GM23338 (cell line): ENCODE measurements at regions not wholly inside any gene's neighbourhood (a gene's known extent, or its start where the extent isn't known, plus 50 kb on each side); places are given as distances from the start of the nearest gene placed in this dataset.

Source experiments
- ATAC-seq: fragments of 200-7000 bp; cut with Tn5 transposase; 3 replicates; pipeline ENCODE4 v1.9.1; 2020
- DNase-seq: peaks from one replicate; pipeline ENCODE4 v3.0.0-alpha.2; 2015; ENCODE audit warnings: low spot score
- H2AFZ ChIP-seq: fragments of 200-600 bp; sonication (generic); 2 replicates; pipeline ENCODE4 v1.8.0; 2016; ENCODE audit warnings: antibody characterized with exemption, mild to moderate bottlenecking, moderate library complexity
- H3F3A ChIP-seq: fragments of 200-600 bp; sonication (generic); replicated peaks from 2 replicates; pipeline ENCODE4 v1.8.0; 2017; ENCODE audit warnings: antibody characterized with exemption, mixed run types, low read depth
- H3K27ac ChIP-seq: fragments of 200-600 bp; sonication (generic); 2 replicates; pipeline ENCODE4 v1.6.1; 2016; ENCODE audit warnings: low read depth
- H3K27me3 ChIP-seq: fragments of 200-600 bp; sonication (generic); 2 replicates; pipeline ENCODE4 v1.8.0; 2016; ENCODE audit warnings: mild to moderate bottlenecking, mixed run types, moderate library complexity; ENCODE audit not compliant: insufficient read depth
- H3K36me3 ChIP-seq: fragments of 200-600 bp; sonication (generic); 2 replicates; pipeline ENCODE4 v1.8.0; 2016; ENCODE audit warnings: mild to moderate bottlenecking; ENCODE audit not compliant: insufficient read depth
- H3K4me1 ChIP-seq: fragments of 200-600 bp; sonication (generic); 2 replicates; pipeline ENCODE4 v1.8.0; 2016; ENCODE audit warnings: mild to moderate bottlenecking, moderate library complexity; ENCODE audit not compliant: insufficient read depth
- H3K4me2 ChIP-seq: fragments of 200-600 bp; sonication (generic); 2 replicates; pipeline ENCODE4 v1.7.1; 2017; ENCODE audit warnings: mixed run types
- H3K4me3 ChIP-seq: fragments of 200-600 bp; sonication (generic); 2 replicates; pipeline ENCODE4 v1.6.1; 2016; ENCODE audit warnings: mixed run types
- H3K79me2 ChIP-seq: fragments of 200-600 bp; sonication (generic); replicated peaks from 2 replicates; pipeline ENCODE4 v1.8.0; 2017; ENCODE audit warnings: mild to moderate bottlenecking; ENCODE audit not compliant: insufficient read depth
- H3K9me2 ChIP-seq: fragments of 200-600 bp; sonication (generic); 2 replicates; pipeline ENCODE4 v1.8.0; 2017; ENCODE audit not compliant: insufficient read depth
- H4K20me1 ChIP-seq: fragments of 200-600 bp; sonication (generic); replicated peaks from 2 replicates; pipeline ENCODE4 v1.8.0; 2017; ENCODE audit warnings: mild to moderate bottlenecking; ENCODE audit not compliant: insufficient read depth
- H3K27ac Mint-ChIP-seq: 2 replicates; pipeline ENCODE4 v1.8.0; 2020; ENCODE audit warnings: inconsistent platforms, mild to moderate bottlenecking, moderate library complexity, mixed read lengths
- H3K27me3 Mint-ChIP-seq: 3 replicates; pipeline ENCODE4 v1.8.0; 2022; ENCODE audit warnings: low read depth, mild to moderate bottlenecking, moderate library complexity, mixed read lengths, inconsistent platforms; ENCODE audit not compliant: insufficient read depth, poor library complexity
- H3K36me3 Mint-ChIP-seq: 3 replicates; pipeline ENCODE4 v1.8.0; 2021; ENCODE audit warnings: low read depth, mild to moderate bottlenecking, inconsistent platforms, moderate library complexity, mixed read lengths
- H3K4me1 Mint-ChIP-seq: 3 replicates; pipeline ENCODE4 v1.8.0; 2020; ENCODE audit warnings: mild to moderate bottlenecking, inconsistent platforms, mixed read lengths
- H3K4me3 Mint-ChIP-seq: 3 replicates; pipeline ENCODE4 v1.8.0; 2021; ENCODE audit warnings: moderate library complexity, mild to moderate bottlenecking, inconsistent platforms, mixed read lengths
- H3K9me3 Mint-ChIP-seq: 3 replicates; pipeline ENCODE4 v1.8.0; 2020; ENCODE audit warnings: moderate library complexity, mild to moderate bottlenecking, inconsistent platforms, mixed read lengths
- CREB1 ChIP-seq: fragments of 250-450 bp; sonication (Bioruptor Pico); IDR thresholded peaks from 2 replicates; pipeline ENCODE4 v1.5.0; 2020; ENCODE audit warnings: low read depth, mild to moderate bottlenecking, moderate library complexity
- CTCF ChIP-seq, 2 experiments: fragments of 200-600 bp in 1 of 2; sonication (generic) in 1 of 2; conservative IDR thresholded peaks; 2 replicates each; pipeline versions ENCODE4 v1.5.1 to v1.6.1; 2016 to 2017; ENCODE audit warnings: antibody characterized with exemption in 2 of 2, low read depth in 2 of 2, mild to moderate bottlenecking in 2 of 2, moderate library complexity in 1 of 2
- ETS1 ChIP-seq: IDR thresholded peaks from 2 replicates; pipeline ENCODE4 v1.6.1; 2016; ENCODE audit warnings: antibody characterized with exemption
- EZH2 ChIP-seq: fragments of 200-600 bp; sonication (generic); IDR thresholded peaks from one replicate; pipeline ENCODE4 v1.8.0; 2017; ENCODE audit warnings: antibody characterized with exemption, mild to moderate bottlenecking, low read depth; ENCODE audit not compliant: unreplicated experiment
- EZH2phosphoT487 ChIP-seq: fragments of 200-600 bp; sonication (generic); IDR thresholded peaks from one replicate; pipeline ENCODE4 v1.8.1; 2018; ENCODE audit warnings: antibody characterized with exemption; ENCODE audit not compliant: unreplicated experiment
- JUNB ChIP-seq: IDR thresholded peaks from one replicate; pipeline ENCODE4 v1.6.1; 2016; ENCODE audit warnings: antibody characterized with exemption; ENCODE audit not compliant: unreplicated experiment
- NANOG ChIP-seq: IDR thresholded peaks from 2 replicates; pipeline ENCODE4 v1.6.1; 2016; ENCODE audit warnings: antibody characterized with exemption, borderline replicate concordance
- POLR2AphosphoS5 ChIP-seq: IDR thresholded peaks from 2 replicates; pipeline ENCODE4 v1.6.1; 2016; ENCODE audit warnings: antibody characterized with exemption, low read depth
- REST ChIP-seq: IDR thresholded peaks from one replicate; pipeline ENCODE4 v1.6.1; 2018; ENCODE audit warnings: antibody characterized with exemption; ENCODE audit not compliant: unreplicated experiment
- STAT1 ChIP-seq: IDR thresholded peaks from one replicate; pipeline ENCODE4 v1.6.1; 2016; ENCODE audit warnings: antibody characterized with exemption; ENCODE audit not compliant: unreplicated experiment
- ZNF114 ChIP-seq: fragments of 250-450 bp; sonication (Bioruptor Pico); IDR thresholded peaks from 2 replicates; pipeline ENCODE4 v1.5.0; 2020; ENCODE audit warnings: mild to moderate bottlenecking, moderate library complexity
- ZNF331 ChIP-seq: fragments of 250-450 bp; sonication (Bioruptor Pico); IDR thresholded peaks from 2 replicates; pipeline ENCODE4 v1.5.0; 2020; ENCODE audit warnings: low read depth, mild to moderate bottlenecking, moderate library complexity
- ZNF462 ChIP-seq: fragments of 250-450 bp; sonication (Bioruptor Pico); IDR thresholded peaks from 2 replicates; pipeline ENCODE4 v1.5.0; 2020; ENCODE audit warnings: mild to moderate bottlenecking, moderate library complexity

- H3K4me3 ChIP-seq, result no peak overlapping the region
- H3K9me3 Mint-ChIP-seq, result peaks cover 25% of the 10 kb centered on the region
- H3K36me3 ChIP-seq, result no peaks in the 10 kb centered on the region
- no peak overlapping the region for H3K27ac ChIP-seq
- H2AFZ ChIP-seq, result no peak overlapping the region
- ATAC-seq (no peak), DNase-seq (no peak)
- H3K9me2 ChIP-seq, result no peaks in the 10 kb centered on the region
- H3K27me3 Mint-ChIP-seq, result no peaks in the 10 kb centered on the region
- H3K79me2 ChIP-seq, result no peaks in the 10 kb centered on the region
- H3K36me3 Mint-ChIP-seq, result no peaks in the 10 kb centered on the region
- H3K27me3 ChIP-seq, result no peaks in the 10 kb centered on the region
- H3K4me1 Mint-ChIP-seq, result no peaks in the 10 kb centered on the region
- H3K4me2 ChIP-seq, result no peak overlapping the region
- no peaks in the 10 kb centered on the region for H3F3A ChIP-seq
- H3K4me3 Mint-ChIP-seq, result no peak overlapping the region
- H4K20me1 ChIP-seq, result no peaks in the 10 kb centered on the region
- no peaks in the 10 kb centered on the region for H3K4me1 ChIP-seq
- TF ChIP-seq ZNF462 (CRISPR knock-in tag) (no peak), CREB1 (CRISPR knock-in tag) (no peak), JUNB (no peak), EZH2 (no peak), NANOG (no peak), POLR2AphosphoS5 (no peak), EZH2phosphoT487 (no peak), ETS1 (no peak), REST (no peak), CTCF (conservative IDR thresholded peaks at IDR 0.05; ENCODE audit: low read depth in 2 of 2) (no peak), ZNF331 (CRISPR knock-in tag) (no peak), ZNF114 (CRISPR knock-in tag) (no peak), STAT1 (no peak)
- no peak overlapping the region for H3K27ac Mint-ChIP-seq
Measured at GRCh38 chr16:76910931-76911330, 280.1 kb upstream of the MON1B start.
